ELR (cell line): ENCODE measurements at regions not wholly inside any gene's neighbourhood (a gene's known extent, or its start where the extent isn't known, plus 50 kb on each side); places are given as distances from the start of the nearest gene placed in this dataset.
A peak's percentile ranks its signal among the peaks of the same experiment; 100 is the strongest.
"Not testable (repeated sequence)": the region's sequence is repeated elsewhere in the genome, so short reads cannot be mapped to it uniquely, and the experiment has no call there.

ENCODE experiments used
- DNase-seq: peaks from one replicate; pipeline ENCODE4 v3.0.0-alpha.2; 2015; ENCODE audit warnings: low read depth

DNA sequence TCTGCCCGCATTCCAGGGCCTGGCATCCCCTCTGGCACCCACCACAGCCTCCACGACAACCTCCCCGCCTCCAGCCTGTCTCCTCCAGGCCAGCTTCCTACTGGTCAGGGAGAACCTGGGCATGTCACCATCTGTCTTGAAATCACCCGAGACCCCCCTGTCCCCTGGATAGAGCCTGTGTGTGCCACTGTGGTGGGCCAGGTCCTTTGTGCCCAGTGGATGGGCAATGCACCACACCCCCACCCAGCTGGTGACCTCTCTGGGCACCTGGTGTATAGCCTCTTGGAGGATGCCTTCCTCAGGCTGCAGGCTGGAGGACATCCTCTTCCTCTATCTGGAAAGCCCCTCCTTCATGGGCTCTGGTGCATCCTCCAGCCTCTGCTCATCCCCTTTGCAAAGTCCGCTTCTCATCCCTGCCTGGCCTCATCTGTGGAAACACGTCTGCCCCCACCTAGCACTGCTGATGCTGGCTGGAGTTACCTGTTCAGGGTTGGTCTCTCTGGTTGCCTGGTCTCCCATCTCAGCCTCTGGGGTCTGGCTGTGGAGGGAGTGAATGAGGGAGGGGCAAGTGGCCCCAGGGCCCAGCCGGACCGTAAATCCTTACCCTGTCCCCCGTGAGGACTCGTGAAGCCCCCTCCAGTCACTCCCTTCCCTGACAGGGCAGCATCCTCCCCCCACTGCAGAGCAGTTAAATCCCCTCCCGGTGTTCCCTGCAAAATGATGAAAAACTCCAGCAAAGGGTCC lies 589.6 kb downstream of the TBC1D22A start:
- DNase-seq, result no peak

GRCh38 chr22:47346287-47346686 lies 583.8 kb downstream of the TBC1D22A start:
- DNase-seq, result not testable (repeated sequence)

- no peak for DNase-seq
Measured at GRCh38 chr22:47345025-47345424, 582.6 kb downstream of the TBC1D22A start.

- DNase-seq, result no peak
Measured at GRCh38 chr22:47344414-47344813, 582.0 kb downstream of the TBC1D22A start.

DNA sequence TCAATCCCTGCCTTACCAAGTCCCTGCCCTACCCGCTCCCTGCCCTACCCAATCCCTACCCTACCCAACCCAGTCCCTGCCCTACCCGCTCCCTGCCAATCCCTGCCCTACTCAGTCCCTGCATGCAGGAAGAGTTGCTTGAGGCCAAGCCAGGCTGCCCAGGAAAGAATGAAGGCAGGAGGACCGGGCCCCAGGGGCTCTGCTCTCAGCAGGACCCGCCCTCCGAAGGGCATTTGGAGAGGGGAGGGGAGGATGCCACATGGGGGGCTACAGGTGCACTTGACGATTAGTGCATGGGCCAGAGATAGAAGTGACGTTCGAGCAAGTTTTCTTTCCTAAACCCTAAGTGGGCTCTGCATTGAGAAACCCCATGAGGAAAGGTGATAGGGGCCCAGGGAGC lies 581.2 kb downstream of the TBC1D22A start:
- no peak for DNase-seq

GRCh38 chr22:47342446-47342845 lies 580.0 kb downstream of the TBC1D22A start:
- no peak for DNase-seq

DNA sequence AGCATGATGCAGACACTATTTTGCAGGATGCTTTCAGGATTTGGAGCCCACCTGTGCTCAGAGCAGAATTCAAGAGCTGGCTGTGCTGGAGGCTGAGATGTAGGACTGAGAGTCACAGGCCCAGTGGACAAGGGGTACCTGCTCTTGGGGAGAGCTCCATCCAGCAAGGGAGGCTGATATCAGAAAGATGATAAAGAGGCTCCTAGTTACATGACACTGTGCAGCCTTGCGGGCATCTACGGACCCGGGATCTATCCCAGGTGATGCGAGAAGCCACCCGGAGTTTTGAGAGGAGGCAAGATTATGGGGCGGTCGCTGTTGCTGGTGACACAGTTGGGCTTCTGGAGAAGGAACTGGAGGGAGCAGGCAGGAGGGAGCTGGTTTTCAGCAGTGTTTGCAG lies 579.0 kb downstream of the TBC1D22A start:
- DNase-seq, result no peak

DNA sequence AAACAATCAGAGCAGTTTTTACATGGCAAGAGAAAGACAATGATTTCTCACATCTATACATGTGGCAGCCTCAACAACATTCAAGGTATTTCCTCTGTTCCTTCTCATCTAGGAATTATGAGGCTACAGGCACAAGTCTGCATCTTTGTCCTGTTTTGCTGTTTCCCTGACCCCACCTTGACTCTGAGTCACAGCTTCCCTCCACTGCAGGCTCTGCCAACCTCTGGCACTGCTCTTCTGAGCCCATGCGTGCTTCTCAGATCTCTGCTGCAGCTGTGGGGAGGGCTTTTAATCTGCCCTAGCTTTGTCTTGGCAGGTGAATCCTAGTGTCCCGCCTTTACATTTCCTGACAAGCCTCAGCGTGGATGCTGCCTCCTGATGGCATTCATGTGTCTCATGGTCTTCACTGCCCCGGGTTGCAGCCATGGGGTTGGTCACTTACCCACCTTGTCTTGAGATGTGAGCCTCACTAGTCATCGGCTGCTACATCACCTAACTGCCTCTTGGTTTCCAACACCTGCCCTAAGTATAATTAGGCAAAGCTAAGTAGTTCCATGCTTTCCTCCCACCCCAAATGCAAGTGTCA lies 578.5 kb downstream of the TBC1D22A start:
- DNase-seq, result no peak

DNA sequence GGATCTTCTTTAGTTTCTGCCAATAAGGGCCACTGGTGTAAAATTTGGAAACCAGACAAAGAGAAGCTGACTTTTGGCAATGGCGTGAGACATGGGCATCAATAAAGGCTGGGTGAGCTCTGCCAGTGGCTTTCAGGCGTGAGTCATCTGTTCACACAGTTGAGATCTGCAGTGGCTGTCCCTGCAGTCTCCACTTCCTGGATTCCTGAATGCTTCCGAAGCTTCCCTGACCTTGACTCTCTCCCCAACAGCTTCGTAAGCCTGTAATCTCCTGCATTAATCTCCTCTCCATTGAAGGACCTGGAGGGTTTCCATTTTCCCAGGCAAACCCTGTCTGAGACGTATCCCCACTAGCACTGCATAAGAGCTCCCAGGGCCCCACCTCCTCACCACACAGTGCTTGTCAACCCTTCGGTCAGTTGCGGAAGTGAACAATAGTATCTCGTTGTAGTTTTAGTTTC lies 574.7 kb downstream of the TBC1D22A start:
- peak; percentile 55 for DNase-seq

GRCh38 chr22:47335958-47336357 lies 573.5 kb downstream of the TBC1D22A start:
- no peak for DNase-seq

DNA sequence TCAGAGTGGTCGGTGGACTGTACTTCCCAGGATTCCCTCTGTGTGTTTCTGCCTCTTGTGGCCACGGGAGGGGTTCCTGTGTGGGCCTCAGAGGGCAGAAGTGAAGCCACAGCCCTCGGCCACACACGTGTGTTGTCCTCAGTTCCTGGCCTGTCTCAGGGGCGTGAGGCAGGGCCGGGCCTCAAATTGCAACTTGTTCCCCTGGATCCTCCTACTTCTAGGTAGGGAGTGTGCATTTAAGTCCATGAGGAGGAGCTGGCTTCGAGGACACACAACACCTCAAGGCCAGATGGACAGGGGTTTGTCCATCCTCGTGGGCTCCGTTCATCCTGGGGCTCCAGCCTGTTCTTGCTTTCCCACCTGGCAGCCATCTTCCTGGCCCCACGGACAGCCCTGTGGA lies 573.0 kb downstream of the TBC1D22A start:
- DNase-seq, result no peak

GRCh38 chr22:47334601-47335000 lies 572.2 kb downstream of the TBC1D22A start:
- no peak for DNase-seq

DNA sequence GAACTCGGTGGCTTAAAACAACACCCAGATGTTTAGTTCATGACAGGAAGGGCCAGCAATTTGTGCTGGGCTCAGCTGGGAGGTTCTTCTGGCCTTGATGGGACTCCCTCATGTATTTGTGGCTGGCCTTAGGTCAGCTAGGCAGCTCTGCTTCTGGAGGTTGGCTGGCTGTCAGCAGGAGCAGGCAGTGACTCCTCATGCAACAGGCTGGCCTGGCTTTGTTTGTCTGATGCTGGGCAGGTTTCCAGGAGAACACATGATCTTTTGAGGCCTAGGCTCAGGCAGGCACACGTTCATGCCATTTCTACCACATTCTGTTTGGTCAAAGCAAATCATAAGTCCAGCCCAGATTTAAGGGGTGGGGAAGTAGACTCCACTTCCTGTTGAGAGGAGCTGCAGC lies 571.2 kb downstream of the TBC1D22A start:
- peak; percentile 32 for DNase-seq

DNA sequence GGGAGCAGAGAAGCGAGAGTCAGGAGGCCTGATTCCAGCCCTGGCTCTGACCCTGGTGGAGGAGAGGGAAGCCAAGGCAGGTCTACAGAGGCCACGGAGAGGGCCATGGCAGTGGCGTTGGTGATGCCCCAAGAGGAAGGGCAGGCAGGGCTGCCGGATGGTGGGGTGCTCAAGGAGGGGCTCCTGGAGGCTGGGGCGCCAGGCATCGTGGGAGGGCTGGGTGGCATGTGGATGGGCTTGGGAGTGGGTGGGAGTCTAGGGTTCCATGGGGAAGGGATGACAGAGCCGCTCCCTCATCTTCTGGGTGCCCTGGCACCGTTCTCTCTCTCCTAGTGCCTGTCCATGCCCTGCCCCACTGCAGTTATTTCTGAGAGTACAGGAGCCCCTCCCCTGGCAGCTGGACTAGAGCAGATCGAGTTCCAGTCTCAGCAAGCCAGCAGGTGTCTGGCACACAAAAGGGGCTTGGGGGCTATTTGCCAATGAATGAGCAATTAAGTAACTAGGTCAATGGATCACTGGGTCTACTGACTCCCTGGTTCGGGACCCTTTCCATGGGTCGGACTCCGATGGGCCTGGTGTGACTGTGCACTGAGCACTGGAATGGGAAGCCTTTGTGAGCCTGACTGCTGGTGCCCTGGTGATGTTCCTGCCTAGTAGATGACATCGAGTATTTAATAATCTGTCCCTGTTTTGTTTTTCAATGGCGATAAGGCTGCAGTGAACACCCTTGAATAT lies 570.0 kb downstream of the TBC1D22A start:
- no peak for DNase-seq

DNA sequence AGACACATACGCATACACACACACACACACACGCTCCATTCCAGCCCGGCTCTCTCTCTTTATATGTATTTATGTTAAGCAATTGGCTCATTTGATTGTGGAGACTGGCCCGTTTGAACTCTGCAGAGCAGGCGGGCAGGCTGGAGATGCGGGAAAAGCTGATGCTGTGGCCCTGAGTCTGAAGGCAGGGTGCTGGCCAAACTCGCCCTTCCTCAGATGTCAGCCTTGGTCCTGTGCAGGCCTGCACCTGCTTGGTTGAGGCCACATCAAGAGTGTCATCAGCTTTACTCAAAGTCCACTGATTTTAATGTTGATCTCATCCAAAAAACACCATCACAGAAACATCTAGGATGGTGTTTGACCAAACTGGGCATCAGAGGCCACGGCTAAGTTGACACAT lies 569.3 kb downstream of the TBC1D22A start:
- no peak for DNase-seq

- DNase-seq, result no peak
Measured at GRCh38 chr22:47329727-47330650, 567.5 kb downstream of the TBC1D22A start.

- peak; percentile 71 for DNase-seq
Measured at GRCh38 chr22:47328550-47329243, 566.2 kb downstream of the TBC1D22A start.

- no peak for DNase-seq
Measured at GRCh38 chr22:47327241-47327640, 564.8 kb downstream of the TBC1D22A start.

DNA sequence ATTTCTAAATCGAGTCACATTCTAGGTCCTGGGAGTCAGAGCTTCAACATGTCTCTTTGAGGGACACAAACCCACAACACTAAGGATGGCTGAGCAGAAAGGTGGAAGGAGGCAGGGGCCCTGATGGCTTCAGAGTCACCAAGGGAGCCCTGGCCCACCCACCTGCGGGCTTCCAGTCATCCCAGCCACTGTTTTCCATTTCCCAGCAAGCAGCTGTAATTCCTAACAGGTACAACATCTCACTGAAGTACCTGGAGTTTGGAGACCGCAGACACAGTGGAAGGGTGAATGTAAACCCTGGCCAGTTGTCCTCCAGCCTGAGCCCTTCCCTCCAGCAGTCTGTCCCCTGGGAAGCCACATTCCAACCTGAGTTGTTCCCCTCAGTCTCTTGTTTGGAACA lies 562.8 kb downstream of the TBC1D22A start:
- DNase-seq, result no peak

DNA sequence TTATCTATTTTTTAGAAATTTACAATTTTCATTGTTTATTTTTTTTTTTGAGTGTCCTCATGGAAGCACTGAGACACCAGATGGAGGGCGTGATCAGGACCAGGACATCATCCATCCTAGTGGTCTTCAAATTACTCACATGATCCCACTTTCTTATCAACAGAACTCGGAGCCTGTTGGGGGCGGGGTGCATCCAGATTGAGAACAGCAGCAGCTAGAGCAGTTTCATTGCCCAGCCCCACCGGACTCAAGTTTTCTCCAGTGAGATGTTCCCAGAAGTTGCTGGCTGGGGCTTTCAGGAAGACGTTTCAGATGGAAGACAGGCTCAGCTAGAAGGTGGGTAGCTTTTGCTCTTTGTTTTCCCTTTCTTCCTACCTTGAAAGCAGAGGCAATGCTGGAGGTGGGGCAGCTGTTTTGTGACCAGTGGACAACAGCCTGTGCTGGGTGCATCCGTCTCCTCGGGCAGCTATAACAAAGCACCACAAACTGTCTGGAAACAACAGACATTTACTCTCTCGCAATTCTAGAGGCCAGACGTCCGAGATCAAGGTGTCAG lies 562.1 kb downstream of the TBC1D22A start:
- DNase-seq, result no peak

- DNase-seq, result no peak
Measured at GRCh38 chr22:47323518-47323917, 561.1 kb downstream of the TBC1D22A start.
